GM04504 (cell line): ENCODE measurements at regions not wholly inside any gene's neighbourhood (a gene's known extent, or its start where the extent isn't known, plus 50 kb on each side); places are given as distances from the start of the nearest gene placed in this dataset.

Experiments
- DNase-seq: peaks from one replicate; pipeline ENCODE4 v3.0.0-alpha.2; 2012; ENCODE audit warnings: low read depth

- no peak for DNase-seq
Measured at GRCh38 chr12:76706761-76707160, 57.2 kb upstream of the ZDHHC17 start.

GRCh38 chr12:76707772-76708171 is 56.1 kb upstream of the ZDHHC17 start:
- no peak for DNase-seq

- DNase-seq: no peak
Measured at GRCh38 chr12:76708296-76708695, 55.6 kb upstream of the ZDHHC17 start.

- DNase-seq: no peak
Measured at GRCh38 chr12:76711241-76711640, 52.7 kb upstream of the ZDHHC17 start.

DNA sequence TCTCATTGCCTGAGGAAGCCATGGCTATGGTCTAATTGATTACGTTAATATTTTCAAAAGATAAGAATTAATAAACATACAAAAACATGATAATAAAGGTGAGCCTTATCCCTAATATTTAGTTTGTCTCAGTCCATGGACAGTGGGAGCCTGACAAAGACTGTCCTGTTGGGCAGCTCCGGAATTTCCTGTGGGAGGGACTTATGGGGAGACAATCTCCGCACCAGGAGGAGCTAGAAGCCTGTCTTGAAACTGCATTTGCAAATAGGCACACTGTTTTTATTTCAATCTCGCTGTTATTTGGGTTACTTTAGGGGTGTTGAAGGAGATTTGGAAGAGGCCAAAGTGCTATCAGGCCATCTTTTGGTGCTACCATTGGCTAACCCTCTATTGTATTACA is 50.8 kb upstream of the ZDHHC17 start:
- no peak for DNase-seq

DNA sequence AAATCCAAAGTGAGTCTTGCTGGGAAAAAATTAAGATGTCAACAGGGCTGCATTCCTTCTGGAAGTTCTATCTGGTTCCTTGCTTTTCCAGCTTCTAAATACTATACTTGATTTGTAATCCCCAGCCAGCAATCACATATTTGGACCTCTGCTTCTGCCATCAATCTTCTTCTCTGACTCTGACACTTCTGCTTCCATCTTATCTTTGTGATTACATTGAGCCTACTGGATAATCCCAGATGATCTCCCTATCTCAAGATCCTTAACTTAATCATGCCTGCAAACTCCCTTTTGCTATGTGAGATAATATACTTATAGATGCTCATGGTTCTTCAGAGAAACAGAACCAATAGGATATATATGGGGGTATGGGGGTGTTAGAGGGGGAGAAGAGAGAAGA is 49.9 kb upstream of the ZDHHC17 start:
- no peak for DNase-seq
